ENCODE measurements at regions not wholly inside any gene's neighbourhood (a gene's known extent, or its start where the extent isn't known, plus 50 kb on each side); places are given as distances from the start of the nearest gene placed in this dataset.
"Not testable (repeated sequence)": the region's sequence is repeated elsewhere in the genome, so short reads cannot be mapped to it uniquely, and the experiment has no call there.

DNA sequence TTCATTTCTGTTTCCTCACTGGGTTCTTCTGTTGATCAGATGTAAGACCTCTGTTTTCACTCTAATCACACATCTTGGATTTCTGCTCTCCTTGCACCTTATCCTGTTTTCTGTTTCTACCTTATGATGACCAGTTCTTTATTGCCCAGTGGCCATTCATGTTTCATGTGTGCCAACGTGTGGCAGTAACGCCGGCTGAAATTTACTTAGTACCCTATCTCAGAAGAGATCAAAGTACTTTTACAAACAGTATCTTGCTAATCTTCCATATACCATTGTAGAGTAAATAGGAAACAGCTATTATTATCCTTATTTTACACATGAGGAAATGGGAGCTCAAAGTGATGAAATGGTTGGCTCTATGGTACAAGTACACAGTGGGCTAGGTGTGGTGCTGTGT is 74.0 kb downstream of the GATA3 start:
- no peak for DNase-seq

DNA sequence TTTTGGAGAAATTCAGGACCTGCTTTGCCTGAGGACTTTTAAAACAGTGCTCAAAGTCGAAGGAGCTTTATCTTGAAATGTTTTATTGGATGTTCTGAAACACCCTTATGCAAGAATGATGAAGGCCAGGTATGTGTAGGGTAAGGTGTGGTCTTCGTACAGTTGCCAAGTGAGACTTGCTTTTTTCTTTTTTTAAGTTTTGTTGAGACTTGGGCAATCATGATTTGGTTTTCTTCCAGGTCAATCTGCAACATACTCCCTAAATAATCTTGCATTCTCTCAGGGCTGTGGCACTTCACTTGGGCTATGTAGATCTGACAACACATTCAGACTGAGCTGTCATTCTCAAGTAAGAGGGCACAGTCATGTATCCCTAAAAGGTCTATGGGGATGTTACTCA is 75.0 kb downstream of the GATA3 start:
- no peak for DNase-seq

DNA sequence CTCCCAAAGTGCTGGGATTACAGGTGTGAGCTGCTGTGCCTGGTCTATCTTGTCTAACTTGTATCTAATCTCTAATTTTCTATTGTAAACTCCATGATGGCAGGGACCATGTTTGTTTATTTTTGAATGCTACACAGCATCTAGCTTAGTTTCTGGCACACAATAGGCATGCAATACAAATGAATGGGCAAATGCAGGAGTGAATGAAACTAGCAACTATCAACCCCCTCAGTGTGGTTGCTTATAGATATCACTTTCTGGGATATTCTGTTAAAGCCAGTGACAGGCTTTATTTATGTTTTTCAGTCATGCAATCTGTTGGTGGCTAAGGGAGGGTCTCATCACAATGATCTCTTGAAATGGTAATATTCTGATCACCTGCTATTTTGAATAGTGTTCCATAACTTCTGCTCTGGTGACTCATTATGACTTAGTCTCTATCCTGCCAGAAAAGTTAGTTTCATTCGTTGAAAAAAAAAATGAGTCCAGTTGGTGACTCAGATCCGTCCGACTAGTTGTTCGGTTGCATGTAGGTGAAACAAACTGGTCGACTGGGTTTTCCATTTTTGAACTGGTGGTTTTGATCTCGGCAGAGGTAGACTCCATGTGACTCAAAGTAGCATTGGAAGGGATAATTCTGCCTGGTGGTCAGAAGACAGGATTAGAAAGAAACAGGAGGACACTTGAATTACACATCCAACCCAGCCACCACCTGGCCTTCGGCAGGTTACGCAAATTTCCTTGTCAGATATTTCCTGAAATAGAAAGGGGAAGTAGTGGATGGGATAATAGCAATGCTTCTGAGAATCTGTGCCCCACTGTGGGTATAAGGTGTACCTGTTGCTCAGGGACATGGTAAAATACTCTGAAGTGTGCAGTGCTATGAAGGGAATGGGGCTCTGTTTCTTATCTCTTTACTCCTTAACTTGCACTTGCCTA is 76.8 kb downstream of the GATA3 start:
- DNase-seq = no peak

GRCh38 chr10:8133146-8133545 is 78.7 kb downstream of the GATA3 start:
- DNase-seq = no peak

DNA sequence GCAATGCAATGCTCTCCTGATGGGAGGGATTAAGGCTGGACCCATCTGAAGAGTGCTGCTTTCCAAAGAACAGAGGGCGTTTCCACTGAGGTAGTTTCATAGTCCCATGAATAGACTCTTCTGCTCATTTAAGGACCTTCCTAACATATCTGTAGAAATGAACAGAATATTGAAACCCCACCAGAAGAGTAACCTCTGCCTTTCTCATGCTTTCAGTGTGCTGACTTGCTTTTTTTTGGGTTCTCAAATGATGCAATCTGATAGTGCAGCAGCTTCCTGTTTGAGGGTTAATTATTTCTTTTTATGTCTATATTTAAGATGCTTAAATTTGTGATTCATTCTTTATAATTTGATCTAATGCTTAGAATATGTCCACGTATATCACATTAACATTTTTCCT is 82.2 kb downstream of the GATA3 start:
- no peak for DNase-seq

- DNase-seq = peak; percentile 34
These were observed 82.8 kb downstream of the GATA3 start for GRCh38 chr10:8137272-8137681.

DNA sequence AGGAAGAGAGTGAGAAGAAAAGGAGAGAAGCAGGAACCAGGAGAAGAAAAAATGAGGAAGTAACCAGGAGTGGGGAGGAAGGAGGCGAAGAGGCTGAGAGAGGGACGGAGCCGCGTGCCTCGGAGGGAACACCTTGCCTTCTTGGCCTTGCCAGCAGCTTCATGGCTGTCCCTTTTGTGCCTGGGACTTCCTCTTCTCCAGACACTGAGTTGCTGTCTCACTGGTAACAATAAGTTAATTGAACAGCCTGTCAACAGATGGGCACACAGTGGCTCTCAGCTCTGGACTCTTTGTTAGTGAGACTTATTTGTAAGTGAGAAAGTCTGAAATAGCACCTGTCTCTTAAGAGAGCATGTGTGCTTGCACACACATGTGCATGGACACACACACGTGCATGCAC is 83.2 kb downstream of the GATA3 start:
- DNase-seq = peak; percentile 29

DNA sequence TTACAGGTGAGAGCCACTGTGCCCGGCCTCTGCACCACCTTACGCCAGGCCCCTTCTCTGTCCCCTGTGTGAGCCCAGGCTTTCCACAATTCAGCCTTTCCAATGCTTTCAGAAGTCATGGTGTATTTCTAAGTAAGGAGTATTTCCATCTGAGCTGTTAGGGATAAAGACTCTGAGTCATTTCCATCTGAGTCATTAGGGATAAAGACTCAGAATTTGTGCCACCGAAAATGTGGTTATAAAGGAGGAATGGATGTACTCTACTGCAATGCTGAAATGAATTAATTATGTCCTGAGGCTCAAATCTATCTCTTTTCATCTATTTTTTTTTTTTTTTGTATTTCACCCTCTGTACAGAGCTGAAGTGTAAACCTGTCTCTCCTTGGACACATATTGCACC is 84.0 kb downstream of the GATA3 start:
- no peak for DNase-seq

DNA sequence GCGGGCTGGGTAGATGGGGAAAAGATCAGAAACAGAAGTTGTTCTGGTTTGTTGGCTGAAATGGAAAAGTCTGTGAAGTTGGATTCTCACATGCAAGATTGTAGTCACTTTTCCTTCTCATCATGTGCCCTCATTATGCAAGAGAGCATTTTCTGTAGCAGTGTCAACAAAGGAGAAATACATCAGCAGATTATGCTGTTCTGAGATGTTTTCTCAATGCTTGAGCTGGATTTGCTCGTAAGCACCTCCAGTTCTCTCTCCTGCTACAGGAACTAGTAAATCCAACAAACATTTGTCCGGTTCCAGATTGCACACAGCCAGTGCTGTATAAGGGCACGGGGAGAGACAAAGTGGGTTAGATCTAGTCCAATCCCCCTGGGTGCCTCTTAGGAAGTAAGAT is 90.0 kb downstream of the GATA3 start:
- no peak for DNase-seq

- no peak for DNase-seq
These were observed 92.2 kb downstream of the GATA3 start for GRCh38 chr10:8146650-8147049.

- DNase-seq = no peak
These were observed 95.5 kb downstream of the GATA3 start for GRCh38 chr10:8149991-8150390.

GRCh38 chr10:8150401-8150905 is 96.0 kb downstream of the GATA3 start:
- DNase-seq = no peak

- DNase-seq = no peak
These were observed 96.6 kb downstream of the GATA3 start for GRCh38 chr10:8151086-8151485.

GRCh38 chr10:8156918-8157317 is 102.4 kb downstream of the GATA3 start:
- no peak for DNase-seq

DNA sequence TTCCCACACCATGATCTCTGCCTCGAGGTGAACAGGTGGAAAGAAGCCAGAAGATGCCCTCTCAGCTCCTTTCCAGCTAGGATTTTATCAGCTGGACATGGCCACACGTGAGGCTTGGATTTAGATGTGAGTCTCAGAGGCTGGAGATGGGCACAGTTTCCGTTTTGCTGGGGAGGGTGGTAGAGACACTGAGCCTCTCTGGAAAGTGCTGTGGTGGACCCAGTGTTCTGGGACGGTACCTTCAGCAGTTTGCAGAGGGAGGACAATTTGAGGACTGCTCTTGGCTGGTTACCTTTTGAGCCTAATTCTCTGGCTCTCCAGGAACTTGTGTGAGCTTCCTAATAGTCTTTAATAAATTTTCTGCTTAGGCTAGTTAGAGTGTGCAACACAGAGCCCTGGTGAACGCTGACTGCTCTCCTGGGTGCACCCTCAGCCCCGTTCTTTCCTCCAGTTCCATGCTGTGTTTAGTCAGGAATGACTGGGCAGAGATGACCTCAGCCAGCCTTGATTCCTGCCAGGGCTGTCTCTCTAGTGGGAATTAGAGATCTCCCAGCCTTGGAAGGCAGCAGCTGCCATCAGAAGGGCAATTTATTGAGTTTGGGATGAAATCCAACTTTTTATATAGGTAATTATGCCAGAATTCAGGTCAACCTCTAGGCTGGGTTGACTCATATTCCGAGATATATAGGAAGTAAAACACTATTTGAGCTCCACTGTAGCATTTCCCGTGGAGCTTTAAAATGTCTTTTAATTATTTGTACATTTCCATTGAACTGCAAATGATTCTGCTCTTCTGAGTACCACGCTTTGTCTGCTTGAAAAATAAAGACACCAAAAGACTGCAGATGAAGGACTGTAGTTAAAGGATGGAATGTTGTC is 103.9 kb downstream of the GATA3 start:
- no peak for DNase-seq

GRCh38 chr10:8159341-8160165 is 105.1 kb downstream of the GATA3 start:
- no peak for DNase-seq

- no peak for DNase-seq
These were observed 109.3 kb downstream of the GATA3 start for GRCh38 chr10:8163824-8164223.

GRCh38 chr10:8164640-8165039 is 110.2 kb downstream of the GATA3 start:
- DNase-seq = not testable (repeated sequence)

DNA sequence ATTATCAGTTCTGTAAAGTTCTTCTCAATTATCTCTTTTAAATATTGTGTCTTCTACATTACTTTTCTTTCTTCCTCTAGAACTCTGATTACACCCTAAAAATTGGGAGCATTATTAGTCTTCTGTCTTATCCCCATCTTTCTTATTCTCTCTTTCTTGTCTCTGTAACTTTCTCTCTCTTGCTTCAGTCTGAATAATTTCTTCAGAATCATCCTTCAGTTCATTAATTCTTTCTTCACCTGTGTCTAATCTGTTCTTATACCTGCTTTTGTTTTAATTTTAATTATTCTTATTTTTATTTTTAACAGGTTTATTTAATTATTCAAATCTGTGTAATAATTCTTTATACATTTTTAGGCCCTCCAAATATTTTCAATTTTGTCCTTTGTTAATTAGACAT is 114.3 kb downstream of the GATA3 start:
- no peak for DNase-seq

GRCh38 chr10:8171008-8171407 is 116.5 kb downstream of the GATA3 start:
- no peak for DNase-seq

- no peak for DNase-seq
These were observed 118.1 kb downstream of the GATA3 start for GRCh38 chr10:8172604-8173003.

DNA sequence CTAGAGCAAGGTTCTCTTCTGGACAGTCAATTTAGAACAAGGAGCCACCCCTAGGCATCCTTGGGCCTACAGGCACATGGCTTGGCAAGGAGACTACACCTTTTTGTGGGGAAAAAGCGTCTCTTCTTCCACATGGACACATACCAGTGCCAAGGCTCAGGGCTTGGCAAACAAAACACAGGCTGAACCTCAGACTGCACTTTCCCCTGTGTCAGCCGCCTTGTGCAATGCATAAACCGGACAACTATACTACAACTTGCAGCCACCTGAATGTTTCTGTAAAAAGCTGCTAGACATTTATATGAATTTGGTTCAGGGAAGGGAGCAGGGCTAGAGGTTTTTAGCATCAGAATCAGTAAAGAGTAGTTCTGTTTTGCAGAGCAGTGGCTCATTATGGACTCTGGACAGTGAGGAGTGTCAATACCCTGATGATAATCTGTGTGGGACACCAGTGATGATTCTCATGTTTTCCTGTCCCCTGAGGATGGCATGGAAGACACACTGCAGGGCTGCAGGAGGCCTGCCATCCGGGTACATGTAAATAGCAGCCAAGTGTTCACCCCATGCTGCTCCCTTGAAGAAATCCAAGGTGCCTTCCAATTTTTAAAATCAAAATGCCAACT is 118.9 kb downstream of the GATA3 start:
- no peak for DNase-seq
